Activated CD4-positive, alpha-beta T cell treated with anti-CD3 and anti-CD28 coated beads for 1 hour (primary cell): ENCODE measurements at regions not wholly inside any gene's neighbourhood (a gene's known extent, or its start where the extent isn't known, plus 50 kb on each side); places are given as distances from the start of the nearest gene placed in this dataset.
"Not testable (repeated sequence)": the region's sequence is repeated elsewhere in the genome, so short reads cannot be mapped to it uniquely, and the experiment has no call there.

Source experiments
- DNase-seq: peaks from one replicate; pipeline ENCODE4 v3.0.0-alpha.2; 2020

DNA sequence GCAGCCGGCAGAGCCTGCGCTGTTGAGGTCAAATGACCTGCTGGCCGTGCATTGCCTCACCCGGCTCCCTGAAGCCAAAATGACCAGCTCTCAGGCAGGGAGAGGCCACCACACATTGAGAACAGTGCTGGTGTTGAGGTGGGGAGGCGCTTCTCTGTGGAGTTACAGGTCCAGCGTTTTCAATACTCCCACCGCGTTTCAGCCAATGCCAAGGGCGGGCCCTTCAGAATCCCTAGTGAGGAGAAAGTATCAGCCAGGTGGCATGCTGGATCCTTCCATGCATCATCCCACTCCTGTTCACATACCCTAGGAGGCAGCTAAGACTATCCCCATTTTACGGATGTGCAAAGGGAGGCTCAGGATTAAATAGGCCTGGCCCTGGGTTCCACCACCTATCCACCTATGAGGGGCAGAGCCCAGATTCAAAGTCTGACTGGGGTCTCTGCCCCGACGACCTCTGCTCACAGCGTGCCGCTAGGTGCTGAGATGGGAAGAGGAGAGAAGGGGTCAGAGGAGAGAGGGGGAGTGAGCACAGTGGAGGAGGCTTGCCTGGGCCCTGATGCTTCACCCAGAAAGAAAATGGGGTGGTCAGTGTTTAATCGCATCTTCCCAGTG, 137.6 kb upstream of the ID2 start:
- DNase-seq: no peak

DNA sequence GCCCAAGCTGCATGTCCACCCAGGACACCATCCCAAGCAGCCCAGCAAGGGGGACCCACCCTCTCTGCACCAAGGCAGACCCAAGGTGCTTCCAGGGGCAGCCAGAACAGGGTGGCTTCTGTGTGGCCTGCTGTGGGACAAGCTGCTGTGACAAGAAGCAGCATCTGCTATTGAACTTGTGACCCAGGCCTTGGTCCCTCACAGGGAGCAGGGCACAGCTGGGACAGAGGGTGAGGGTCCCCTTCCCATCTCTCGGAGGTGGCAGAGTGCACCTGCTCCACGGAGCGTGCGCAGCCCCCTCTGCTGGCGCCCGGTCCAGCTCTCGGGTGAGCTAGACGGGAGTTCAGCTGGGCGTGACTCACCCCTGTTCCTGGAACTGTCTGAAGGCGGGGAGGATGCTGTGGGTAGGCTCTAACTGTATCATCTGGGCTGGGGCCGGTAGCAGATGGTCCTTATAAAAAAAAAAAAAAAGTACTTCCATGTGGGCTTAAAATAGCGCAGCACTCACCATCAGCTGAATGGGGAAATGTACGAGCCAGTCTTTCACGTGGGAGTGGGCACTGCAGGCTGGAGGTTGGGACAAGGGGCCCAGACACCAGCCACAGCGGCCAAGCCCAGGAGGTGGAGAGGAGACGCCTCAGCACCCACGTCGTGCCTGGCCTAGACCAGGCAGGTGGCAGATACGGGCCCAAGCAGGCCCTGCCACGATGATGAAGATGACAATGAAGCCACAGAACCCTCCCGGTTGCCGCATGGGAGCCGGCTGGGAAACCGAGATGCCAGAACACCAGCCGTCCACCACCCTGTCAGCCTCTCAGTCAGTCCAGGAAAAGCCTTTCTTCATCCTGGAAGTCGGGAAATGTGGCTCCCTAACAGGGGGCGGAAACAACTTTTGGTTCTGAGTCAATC, 136.8 kb upstream of the ID2 start:
- DNase-seq: peak; percentile 68

DNA sequence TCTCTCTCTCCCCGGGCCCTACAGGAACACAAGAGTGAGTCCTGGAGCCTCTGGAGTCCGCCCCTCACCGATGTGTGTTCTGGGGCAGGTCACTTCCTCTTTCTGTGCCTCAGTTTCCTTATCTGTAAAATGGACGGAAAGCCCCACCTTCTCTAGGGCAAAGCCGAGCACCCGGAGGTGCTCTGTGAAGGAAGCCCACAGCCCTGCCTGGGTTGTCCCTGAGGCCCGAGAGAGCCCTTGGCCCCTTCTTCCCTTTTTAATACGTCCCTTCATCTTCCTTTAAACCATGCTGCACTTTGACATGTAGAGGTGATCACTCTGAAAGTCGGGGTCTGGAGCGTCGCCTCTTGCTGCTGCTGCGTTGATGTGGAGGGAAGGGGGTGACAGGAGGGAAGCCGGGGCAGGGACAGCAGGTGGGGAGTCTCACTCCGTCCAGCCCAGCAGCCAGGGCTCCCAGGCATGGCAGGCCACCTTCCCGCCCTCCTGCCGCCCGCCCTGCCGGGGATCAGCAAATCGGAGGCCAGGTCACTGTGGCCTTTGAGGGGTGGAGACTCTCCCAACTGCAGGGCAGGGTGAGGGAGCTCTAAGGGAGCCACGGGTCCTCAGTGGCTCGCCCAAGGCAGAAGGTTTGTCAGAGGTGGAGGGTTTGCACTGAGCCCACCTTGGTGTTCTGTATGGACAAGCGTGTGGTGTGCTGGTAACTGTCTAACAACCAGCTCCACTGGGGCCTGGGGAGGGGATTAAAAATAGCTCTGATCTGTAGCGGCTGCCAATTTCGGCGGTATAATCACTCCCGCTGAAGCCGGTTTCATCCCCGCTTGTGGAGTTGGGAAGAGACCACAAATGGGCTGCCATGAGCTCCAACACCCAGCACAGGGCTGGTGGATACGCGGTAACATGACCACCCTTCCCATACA, 135.9 kb upstream of the ID2 start:
- DNase-seq: no peak

- DNase-seq: no peak
Observed at GRCh38 chr2:8546612-8547283, 135.1 kb upstream of the ID2 start.

DNA sequence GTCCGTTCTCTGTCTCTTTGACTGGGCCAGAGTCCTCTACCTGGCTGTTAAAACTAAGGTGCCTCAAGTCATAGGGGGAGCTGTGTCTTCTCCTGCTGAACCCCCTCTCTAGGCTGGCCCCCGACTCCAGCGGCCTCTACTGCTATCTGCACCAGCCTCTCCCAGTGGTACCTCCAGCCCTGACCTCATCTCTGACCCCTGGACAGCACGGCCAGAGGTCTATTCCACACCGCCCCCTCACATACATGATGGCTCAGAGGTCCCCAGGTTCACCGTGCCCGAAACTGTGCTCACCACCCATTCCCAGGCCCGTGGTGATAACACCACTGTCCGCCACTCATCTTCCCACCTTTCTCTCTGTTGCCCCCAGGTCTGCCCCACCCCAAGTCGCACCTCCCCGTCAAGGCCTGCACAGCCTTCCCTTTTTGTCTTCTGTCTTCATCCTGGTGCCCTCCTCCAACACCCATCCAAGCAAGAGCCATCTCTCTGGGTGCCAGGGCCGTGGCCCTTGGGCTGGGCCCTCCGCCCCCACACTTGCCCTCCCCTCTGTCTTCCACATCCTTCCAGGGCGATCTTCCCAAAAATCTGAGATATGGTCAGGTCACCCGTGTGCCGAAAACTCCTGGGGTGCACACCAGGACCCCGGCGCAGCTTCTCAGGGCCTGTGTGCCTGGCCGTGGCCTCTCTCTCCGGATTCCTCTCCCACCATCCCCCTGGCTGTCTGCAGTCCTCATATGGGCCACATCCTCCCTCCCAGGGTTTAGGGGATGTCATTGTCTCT, 134.4 kb upstream of the ID2 start:
- no peak for DNase-seq

DNA sequence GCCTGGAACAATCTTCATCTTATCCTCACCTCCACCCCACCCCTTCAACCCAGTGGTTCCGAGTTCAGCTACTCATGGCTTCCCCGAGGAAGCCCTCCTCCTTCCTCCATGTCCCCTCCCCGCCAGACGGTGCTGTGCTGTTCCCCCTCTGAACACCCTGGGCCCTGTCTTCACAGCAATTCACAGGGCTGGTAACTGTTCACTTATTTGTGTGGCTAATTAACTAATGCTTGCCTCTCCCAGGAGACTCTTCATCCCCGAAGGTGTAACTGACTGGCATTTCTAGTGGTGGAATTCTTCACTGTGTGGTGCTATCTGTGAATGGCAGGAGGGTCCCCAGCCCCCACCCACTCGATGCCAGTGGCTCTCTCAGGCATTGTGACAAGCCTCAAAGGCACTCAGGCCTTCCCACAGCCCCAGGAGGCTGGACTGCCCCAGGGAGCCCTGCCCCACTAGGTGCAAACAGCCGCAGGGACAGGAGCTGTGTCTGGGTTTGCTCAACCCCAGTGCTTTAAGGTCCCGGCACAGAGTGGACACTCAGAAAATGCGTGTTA, 133.7 kb upstream of the ID2 start:
- DNase-seq: no peak

DNA sequence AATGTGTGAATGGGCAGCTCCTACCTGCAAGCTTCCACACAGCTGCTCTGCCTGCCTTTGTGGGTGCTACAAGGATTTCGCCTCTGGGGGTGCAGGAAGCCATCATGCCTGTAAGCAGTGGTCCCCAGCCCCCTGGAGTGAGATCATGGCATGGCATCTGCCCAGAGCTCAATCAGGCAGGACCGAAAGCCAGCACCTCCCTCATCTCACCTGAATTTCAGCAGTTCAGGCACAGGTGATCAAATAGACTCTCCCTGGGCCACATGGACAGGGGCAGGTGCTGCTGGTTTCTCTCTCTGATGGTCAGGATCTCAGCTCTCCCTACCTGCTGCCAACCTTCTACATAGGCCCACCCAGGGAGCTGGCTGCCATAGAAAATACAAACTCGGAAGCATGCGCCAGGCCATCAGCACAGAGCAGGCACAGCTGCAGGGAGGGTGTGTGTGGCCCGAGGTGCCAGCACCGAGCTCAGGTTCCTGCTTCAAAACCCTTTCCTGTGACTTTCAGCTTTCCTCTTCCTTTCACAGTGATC, 133.2 kb upstream of the ID2 start:
- DNase-seq: no peak

DNA sequence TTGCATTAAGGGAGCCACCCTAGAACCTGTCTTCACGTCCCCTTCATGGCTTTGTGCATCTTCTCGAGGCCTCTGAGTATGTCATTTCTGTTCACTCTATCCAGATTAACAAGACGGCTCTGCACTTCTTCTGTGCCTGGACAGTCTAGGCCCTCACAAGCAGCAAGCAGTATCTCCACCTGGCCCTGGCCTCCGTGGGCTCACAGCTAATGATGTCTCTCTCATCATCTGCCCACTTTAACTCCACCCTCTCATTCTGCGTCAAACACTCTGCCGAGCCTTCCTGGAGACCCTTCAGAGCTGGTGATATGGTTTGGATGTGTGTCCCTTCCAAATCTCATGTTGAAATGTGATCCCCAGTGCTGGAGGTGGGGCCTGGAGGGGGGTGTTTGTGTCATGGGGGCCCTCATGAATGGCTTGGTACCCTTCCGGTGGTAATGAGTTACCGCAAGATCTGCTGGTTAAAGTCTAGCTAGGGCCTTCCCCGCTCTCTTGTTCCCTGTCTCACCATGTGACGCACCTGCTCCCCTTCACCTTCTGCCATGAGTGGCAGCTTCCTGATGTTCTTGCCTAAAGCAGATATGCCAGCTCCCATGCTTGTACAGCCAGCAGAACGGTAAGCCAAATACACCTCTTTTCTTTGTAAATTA, 132.5 kb upstream of the ID2 start:
- no peak for DNase-seq

DNA sequence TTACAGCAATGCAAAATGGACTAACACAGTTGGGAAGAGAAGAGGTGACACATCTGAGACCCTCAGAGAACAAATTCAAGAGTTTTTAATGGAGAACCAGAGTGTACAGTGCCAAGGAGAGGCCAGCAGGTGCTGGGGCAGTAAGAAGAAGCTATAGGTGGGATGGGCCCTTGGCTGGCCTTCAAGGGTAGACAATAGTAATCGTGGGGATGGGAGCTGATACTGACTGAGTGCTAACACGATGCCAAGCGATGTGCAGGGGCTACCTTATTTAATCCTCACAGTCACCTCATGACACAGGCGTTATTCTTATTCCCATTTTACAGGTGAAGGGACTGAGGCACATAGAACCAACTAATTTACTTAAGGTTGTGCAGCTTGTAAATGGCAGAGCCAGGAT, 131.9 kb upstream of the ID2 start:
- no peak for DNase-seq

- no peak for DNase-seq
Observed at GRCh38 chr2:8550481-8550880, 131.4 kb upstream of the ID2 start.

DNA sequence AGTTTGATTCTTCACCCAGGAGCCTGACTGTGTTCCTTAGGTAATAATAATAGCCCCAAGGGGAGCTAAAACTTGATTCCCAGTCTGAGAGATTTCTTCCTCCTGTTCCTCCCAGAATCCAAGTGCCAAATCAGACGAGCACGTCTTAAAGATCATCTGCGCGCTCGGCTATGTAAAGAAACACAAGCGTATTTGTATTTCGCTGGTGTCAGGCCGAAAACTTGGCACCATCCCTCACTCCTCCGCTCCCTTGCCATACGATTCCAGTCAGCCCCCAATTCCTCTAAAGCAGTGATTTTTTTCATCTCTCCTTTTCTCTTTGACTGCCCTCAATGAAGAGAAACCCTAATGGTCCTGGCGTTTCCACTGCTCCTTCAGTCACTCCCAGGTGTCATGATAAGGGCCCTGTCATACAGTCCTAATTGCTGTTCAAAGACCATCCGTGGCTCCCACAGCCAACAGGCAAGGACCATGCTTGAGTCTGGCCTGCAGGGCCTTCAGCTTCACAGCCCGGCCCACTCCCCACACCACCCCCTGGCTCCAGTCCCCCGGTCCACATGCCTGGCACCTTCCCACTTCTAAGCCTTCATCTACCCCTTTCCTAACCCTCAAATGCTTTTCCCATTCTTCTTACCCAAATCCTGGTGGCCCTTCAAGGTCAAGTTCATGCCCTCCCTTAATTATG, 130.8 kb upstream of the ID2 start:
- DNase-seq: no peak

- DNase-seq: no peak
Observed at GRCh38 chr2:8551622-8552074, 130.2 kb upstream of the ID2 start.

- no peak for DNase-seq
Observed at GRCh38 chr2:8552293-8552801, 129.5 kb upstream of the ID2 start.

- no peak for DNase-seq
Observed at GRCh38 chr2:8553643-8554042, 128.2 kb upstream of the ID2 start.

DNA sequence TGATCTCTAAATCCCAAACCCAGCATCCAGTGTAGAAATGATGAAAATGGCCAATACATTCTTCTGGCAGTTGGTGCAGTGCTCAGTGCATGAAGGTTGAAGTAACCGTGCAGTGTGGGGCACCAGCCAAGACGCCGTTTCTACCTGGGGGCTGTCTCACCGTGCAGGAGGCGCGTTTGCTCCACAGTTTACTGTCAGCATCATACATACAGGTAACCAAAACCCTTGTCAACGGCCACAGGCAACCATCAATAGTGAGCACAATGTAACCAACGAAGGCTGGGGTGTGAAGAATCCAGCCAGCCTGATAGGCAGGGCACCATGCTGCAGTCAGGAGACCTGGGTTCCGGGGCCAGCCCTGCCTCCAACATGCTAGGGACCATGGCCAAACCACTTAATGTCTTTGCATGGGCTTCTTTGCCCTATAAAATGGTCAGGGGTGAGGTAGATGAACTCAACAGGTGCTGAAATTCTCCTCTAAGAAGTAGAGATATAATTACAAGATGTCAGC, 127.5 kb upstream of the ID2 start:
- DNase-seq: no peak

- DNase-seq: no peak
Observed at GRCh38 chr2:8555543-8555942, 126.3 kb upstream of the ID2 start.

DNA sequence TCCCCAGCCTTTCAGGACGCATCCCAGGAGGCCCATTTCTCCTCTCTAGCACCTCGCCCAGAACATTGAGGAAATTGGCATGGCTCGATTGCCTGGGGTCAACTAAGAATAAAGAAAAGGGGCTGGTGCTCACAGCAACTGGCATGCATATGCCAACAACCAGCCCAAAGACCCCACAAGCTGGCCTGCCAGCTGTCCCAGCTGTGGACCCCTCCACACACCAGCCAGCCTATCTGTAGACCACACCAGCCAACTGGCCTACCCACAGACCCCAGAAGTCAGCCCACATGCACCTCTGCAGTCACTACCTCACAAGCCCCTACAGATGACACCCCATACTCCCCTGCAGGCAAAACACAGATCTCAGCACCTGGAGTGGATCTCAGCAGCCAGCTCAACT, 123.8 kb upstream of the ID2 start:
- no peak for DNase-seq

GRCh38 chr2:8558956-8559355, 122.9 kb upstream of the ID2 start:
- no peak for DNase-seq

GRCh38 chr2:8559805-8560204, 122.1 kb upstream of the ID2 start:
- no peak for DNase-seq

GRCh38 chr2:8561692-8562091, 120.2 kb upstream of the ID2 start:
- DNase-seq: not testable (repeated sequence)
